ENCODE measurements at regions not wholly inside any gene's neighbourhood (a gene's known extent, or its start where the extent isn't known, plus 50 kb on each side); places are given as distances from the start of the nearest gene placed in this dataset.
"Not testable (repeated sequence)": the region's sequence is repeated elsewhere in the genome, so short reads cannot be mapped to it uniquely, and the experiment has no call there.

- no peak overlapping the region for H3K4me3 Mint-ChIP-seq
- H3K27me3 Mint-ChIP-seq = no peaks in the 10 kb centered on the region
- H3K27ac Mint-ChIP-seq = no peak overlapping the region
- no peaks in the 10 kb centered on the region for H3K36me3 Mint-ChIP-seq
- H3K4me1 Mint-ChIP-seq = no peaks in the 10 kb centered on the region
- ATAC-seq = no peak
- H3K9me3 Mint-ChIP-seq = peaks cover 2% of the 10 kb centered on the region
Measured at GRCh38 chrX:7414753-7415152, 266.8 kb upstream of the PUDP start.

DNA sequence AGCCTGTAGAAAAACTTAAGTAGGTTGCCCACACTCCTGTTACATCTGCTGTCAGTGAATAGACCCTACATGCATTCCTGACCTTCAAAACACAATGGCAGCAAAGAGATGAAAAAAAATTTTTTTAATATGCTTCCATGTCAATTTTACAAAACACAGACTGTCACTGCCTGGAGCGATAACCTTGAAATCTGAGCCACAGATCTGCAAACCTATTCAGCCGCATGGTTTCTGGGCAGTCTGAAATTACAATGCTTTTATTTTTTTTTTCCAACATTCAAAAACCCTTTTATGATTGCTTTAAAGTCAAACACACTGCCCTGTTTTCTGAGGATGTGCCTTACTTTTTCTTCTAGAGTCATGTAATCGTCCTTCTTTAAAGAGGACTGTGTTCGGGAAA, 264.9 kb upstream of the PUDP start:
- no peaks in the 10 kb centered on the region for H3K4me1 Mint-ChIP-seq
- H3K27ac Mint-ChIP-seq = no peak overlapping the region
- ATAC-seq = no peak
- no peaks in the 10 kb centered on the region for H3K36me3 Mint-ChIP-seq
- peaks cover 3% of the 10 kb centered on the region for H3K9me3 Mint-ChIP-seq
- no peaks in the 10 kb centered on the region for H3K27me3 Mint-ChIP-seq
- no peak overlapping the region for H3K4me3 Mint-ChIP-seq

GRCh38 chrX:7409866-7410265, 261.9 kb upstream of the PUDP start:
- H3K4me1 Mint-ChIP-seq = no peaks in the 10 kb centered on the region
- no peaks in the 10 kb centered on the region for H3K27me3 Mint-ChIP-seq
- no peak overlapping the region for H3K4me3 Mint-ChIP-seq
- H3K36me3 Mint-ChIP-seq = no peaks in the 10 kb centered on the region
- ATAC-seq = no peak
- H3K27ac Mint-ChIP-seq = no peak overlapping the region
- peaks cover 3% of the 10 kb centered on the region for H3K9me3 Mint-ChIP-seq

GRCh38 chrX:7399373-7399772, 251.4 kb upstream of the PUDP start:
- H3K4me3 Mint-ChIP-seq = no peak overlapping the region
- H3K36me3 Mint-ChIP-seq = no peaks in the 10 kb centered on the region
- H3K27me3 Mint-ChIP-seq = no peaks in the 10 kb centered on the region
- ATAC-seq = no peak
- H3K27ac Mint-ChIP-seq = no peak overlapping the region
- peaks cover 5% of the 10 kb centered on the region for H3K9me3 Mint-ChIP-seq
- H3K4me1 Mint-ChIP-seq = no peaks in the 10 kb centered on the region

- Mint-ChIP-seq H3K9me3 (no peaks in the 10 kb centered on the region), H3K36me3 (no peaks in the 10 kb centered on the region), H3K4me3 (no peak overlapping the region), H3K27ac (no peak overlapping the region), H3K4me1 (no peaks in the 10 kb centered on the region), H3K27me3 (no peaks in the 10 kb centered on the region)
- no peak for ATAC-seq
Measured at GRCh38 chrX:7390441-7390840, 242.5 kb upstream of the PUDP start.

- Mint-ChIP-seq H3K4me3 (no peak overlapping the region), H3K9me3 (no peaks in the 10 kb centered on the region), H3K4me1 (no peaks in the 10 kb centered on the region), H3K27me3 (no peaks in the 10 kb centered on the region), H3K36me3 (no peaks in the 10 kb centered on the region), H3K27ac (no peak overlapping the region)
- no peak for ATAC-seq
Measured at GRCh38 chrX:7389576-7389975, 241.6 kb upstream of the PUDP start.

DNA sequence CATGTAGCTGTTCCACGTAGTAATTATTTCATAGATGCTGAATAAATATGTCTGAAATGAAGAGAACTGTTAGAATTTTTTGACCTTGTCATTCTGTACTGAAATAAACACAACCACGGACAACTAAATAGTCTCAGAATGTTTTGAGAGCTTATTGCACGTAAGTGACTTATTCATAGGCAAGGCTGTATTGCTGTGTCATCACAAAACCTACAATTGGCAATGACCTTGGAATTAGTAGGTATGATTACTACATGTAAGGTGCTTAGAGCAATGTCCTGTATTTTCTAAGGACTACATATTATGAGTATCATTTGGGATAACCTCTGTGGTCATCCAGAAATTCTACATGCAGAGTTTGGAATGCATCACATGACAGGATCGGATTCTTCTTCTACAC, 237.2 kb upstream of the PUDP start:
- no peak for ATAC-seq
- no peaks in the 10 kb centered on the region for H3K27me3 Mint-ChIP-seq
- no peaks in the 10 kb centered on the region for H3K36me3 Mint-ChIP-seq
- H3K4me3 Mint-ChIP-seq = no peak overlapping the region
- no peaks in the 10 kb centered on the region for H3K9me3 Mint-ChIP-seq
- peaks cover 5% of the 10 kb centered on the region for H3K4me1 Mint-ChIP-seq
- H3K27ac Mint-ChIP-seq = no peak overlapping the region

- Mint-ChIP-seq H3K36me3 (no peaks in the 10 kb centered on the region), H3K9me3 (peaks cover 7% of the 10 kb centered on the region), H3K27me3 (no peaks in the 10 kb centered on the region), H3K27ac (no peak overlapping the region), H3K4me3 (no peak overlapping the region), H3K4me1 (peaks cover 5% of the 10 kb centered on the region)
- ATAC-seq = no peak
Measured at GRCh38 chrX:7378406-7378805, 230.5 kb upstream of the PUDP start.

GRCh38 chrX:7372825-7373525, 225.0 kb upstream of the PUDP start:
- ATAC-seq = no peak
- H3K4me1 Mint-ChIP-seq = no peaks in the 10 kb centered on the region
- no peak overlapping the region for H3K27ac Mint-ChIP-seq
- peaks cover 11% of the 10 kb centered on the region for H3K9me3 Mint-ChIP-seq
- H3K27me3 Mint-ChIP-seq = no peaks in the 10 kb centered on the region
- peaks cover under 1% of the 10 kb centered on the region for H3K36me3 Mint-ChIP-seq
- H3K4me3 Mint-ChIP-seq = no peak overlapping the region

DNA sequence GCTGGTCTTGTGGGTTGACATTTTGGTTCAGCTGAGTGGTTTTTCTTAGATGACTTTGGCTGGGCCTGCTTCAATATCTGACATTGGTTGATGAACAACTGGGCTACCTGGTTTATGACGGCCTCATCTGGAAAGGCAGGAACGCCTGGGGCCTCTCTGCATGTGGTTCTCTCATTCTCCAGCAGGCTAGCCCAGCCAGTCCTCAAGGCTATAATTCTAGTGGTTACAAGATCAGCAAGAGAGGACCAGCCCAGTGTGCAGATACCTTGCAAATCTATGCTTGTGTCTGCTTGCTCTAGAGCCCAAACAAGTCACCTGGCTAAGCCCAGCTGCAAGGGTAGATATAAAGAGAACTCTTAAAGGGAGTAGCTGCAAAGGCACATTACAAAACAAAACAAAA, 214.2 kb upstream of the PUDP start:
- no peak for ATAC-seq
- Mint-ChIP-seq H3K36me3 (no peaks in the 10 kb centered on the region), H3K4me1 (no peaks in the 10 kb centered on the region), H3K27me3 (no peaks in the 10 kb centered on the region), H3K27ac (no peak overlapping the region), H3K9me3 (peaks cover 1% of the 10 kb centered on the region), H3K4me3 (no peak overlapping the region)

- no peaks in the 10 kb centered on the region for H3K27me3 Mint-ChIP-seq
- H3K4me3 Mint-ChIP-seq = no peak overlapping the region
- H3K4me1 Mint-ChIP-seq = no peaks in the 10 kb centered on the region
- no peaks in the 10 kb centered on the region for H3K9me3 Mint-ChIP-seq
- H3K36me3 Mint-ChIP-seq = peaks cover 9% of the 10 kb centered on the region
- ATAC-seq = no peak
- H3K27ac Mint-ChIP-seq = no peak overlapping the region
Measured at GRCh38 chrX:7351926-7352325, 204.0 kb upstream of the PUDP start.

DNA sequence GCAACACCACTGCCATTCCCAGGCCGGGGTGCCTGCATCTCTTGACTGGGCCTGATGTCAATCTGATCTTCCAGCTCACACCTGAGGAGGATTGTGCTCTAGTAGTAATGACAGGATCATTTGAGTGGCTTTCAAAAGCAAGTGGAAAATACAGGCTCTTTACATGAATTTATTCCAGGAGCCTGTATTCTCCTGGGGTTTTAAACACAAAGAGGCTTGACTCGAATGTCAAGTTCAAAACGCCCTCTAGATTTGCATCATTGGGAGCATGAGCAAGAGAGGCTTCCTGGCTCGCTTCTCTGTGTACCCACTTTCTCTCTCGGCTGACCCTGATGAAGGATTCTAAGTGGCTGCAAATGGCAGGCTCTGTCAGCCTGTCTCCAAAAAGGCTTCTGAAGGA, 199.5 kb upstream of the PUDP start:
- Mint-ChIP-seq H3K36me3 (peaks cover 14% of the 10 kb centered on the region), H3K4me1 (no peaks in the 10 kb centered on the region), H3K27me3 (no peaks in the 10 kb centered on the region), H3K9me3 (no peaks in the 10 kb centered on the region), H3K27ac (no peak overlapping the region), H3K4me3 (no peak overlapping the region)
- ATAC-seq = no peak

DNA sequence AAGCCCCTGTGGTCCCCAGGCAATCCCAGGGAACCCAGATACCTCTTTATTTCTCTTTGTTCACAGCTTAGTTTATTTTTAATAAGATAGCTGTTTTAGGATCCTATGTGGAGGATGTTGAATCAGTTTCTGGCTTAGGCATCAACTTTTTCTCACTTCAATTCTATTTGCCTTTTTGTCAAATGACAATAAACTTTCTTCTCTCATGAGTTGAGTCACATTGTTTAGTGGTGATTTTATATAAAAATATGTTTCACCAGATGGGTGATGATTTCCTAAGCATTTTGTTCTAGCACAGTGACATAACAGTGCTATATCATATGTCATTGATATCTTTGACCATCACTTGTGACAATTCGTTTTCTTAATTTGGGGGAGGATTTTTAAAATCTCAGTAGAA, 198.1 kb upstream of the PUDP start:
- no peak overlapping the region for H3K27ac Mint-ChIP-seq
- no peaks in the 10 kb centered on the region for H3K27me3 Mint-ChIP-seq
- no peak for ATAC-seq
- H3K36me3 Mint-ChIP-seq = peaks cover 21% of the 10 kb centered on the region
- H3K4me1 Mint-ChIP-seq = no peaks in the 10 kb centered on the region
- no peaks in the 10 kb centered on the region for H3K9me3 Mint-ChIP-seq
- no peak overlapping the region for H3K4me3 Mint-ChIP-seq

- Mint-ChIP-seq H3K9me3 (no peaks in the 10 kb centered on the region), H3K36me3 (peaks cover 21% of the 10 kb centered on the region), H3K27ac (no peak overlapping the region), H3K4me1 (no peaks in the 10 kb centered on the region), H3K4me3 (no peak overlapping the region), H3K27me3 (no peaks in the 10 kb centered on the region)
- no peak for ATAC-seq
Measured at GRCh38 chrX:7343181-7343580, 195.2 kb upstream of the PUDP start.

DNA sequence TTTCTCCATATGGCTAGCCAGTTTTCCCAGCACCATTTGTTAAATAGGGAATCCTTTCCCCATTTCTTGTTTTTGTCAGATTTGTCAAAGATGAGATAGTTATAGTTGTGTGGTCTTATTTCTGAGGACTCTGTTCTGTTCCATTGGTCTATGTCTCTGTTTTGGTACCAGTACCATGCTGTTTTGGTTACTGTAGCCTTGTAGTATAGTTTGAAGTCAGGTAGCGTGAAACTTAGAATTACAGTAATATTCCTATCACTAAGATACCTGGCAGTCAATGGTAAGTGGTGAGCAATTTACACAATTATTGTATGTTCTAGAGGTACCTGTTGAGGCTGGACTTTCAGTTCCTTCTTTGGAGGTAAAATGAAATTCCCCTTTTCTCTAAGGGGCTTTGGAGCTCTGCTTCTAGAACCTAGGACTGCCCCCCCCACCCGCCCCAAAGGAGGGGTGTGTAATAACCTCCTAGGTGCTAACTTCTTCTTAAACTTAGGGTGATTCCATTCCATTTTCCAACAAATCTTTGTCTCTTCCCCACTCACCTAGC, 187.9 kb upstream of the PUDP start:
- H3K9me3 Mint-ChIP-seq, H3K27me3 Mint-ChIP-seq, H3K27ac Mint-ChIP-seq, H3K4me3 Mint-ChIP-seq, ATAC-seq, H3K4me1 Mint-ChIP-seq: not testable (repeated sequence)
- peaks cover 24% of the 10 kb centered on the region for H3K36me3 Mint-ChIP-seq

- Mint-ChIP-seq H3K4me3 (no peak overlapping the region), H3K4me1 (no peaks in the 10 kb centered on the region), H3K36me3 (peaks cover 17% of the 10 kb centered on the region), H3K27me3 (no peaks in the 10 kb centered on the region), H3K27ac (no peak overlapping the region), H3K9me3 (peaks cover 5% of the 10 kb centered on the region)
- ATAC-seq = no peak
Measured at GRCh38 chrX:7334253-7334935, 186.4 kb upstream of the PUDP start.
